GM18873 (cell line): ENCODE measurements at regions not wholly inside any gene's neighbourhood (a gene's known extent, or its start where the extent isn't known, plus 50 kb on each side); places are given as distances from the start of the nearest gene placed in this dataset.

Experiments used
- ATAC-seq: cut with Tn5 transposase; IDR thresholded peaks from one replicate; pipeline ENCODE4 v1.9.1; 2021; ENCODE audit warnings: mild to moderate bottlenecking, moderate library complexity, moderate number of reproducible peaks; ENCODE audit not compliant: unreplicated experiment, low FRiP score

DNA sequence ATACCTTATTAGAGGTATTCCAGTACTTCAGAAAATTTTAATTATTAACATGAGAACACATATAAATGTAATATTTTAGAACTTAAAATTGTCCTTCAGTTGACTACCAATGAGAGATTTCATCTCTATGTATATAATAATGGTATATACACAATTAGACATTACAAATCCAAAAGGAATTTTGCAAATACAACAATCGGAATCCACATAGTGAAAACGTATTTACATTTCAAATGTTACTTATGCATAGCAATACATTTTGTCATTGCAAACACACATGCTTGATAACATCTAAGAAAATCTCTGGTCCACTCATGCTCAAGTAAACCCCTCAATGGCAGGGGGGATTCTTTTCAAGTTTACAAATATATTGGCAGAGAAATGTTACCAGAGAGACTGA is 2345.2 kb downstream of the PCDH9 start:
- ATAC-seq, result no peak

DNA sequence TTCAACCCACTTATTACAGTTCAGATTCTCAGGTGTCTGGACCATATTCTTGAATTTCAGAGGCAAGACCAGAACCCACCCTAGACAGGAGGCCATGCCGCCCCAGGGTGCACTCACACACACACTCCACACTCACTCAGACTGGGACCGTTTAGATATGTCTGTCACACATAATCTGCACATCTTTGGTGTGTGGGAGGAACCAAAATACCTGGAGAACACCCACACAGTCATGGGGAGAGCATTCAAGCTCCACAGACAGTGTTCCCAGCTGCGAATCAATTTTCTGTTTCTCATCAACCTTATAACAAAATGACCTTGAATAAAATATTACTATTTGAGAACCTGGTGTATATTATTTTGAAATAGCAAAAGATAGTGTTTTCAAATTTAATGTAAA is 2353.0 kb downstream of the PCDH9 start:
- no peak for ATAC-seq

DNA sequence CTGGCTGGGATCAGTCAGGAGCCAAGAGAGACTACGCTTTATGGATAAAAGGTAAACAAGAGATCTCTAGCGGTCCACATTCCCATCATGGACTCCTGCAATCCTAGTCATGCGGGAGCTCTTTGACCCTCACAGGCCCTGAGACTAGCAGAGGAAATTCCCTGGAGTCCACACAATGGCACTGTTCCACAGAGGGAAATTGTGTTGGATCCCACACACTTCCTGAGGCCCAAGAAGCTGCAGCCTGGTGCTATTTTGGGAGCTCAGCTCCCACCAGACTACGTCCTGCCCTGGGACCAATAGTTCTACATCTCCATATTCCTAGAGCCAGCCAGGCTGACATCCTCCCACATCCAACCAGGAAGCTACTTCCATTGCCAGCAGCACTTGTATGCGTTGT is 2358.4 kb downstream of the PCDH9 start:
- ATAC-seq, result no peak

DNA sequence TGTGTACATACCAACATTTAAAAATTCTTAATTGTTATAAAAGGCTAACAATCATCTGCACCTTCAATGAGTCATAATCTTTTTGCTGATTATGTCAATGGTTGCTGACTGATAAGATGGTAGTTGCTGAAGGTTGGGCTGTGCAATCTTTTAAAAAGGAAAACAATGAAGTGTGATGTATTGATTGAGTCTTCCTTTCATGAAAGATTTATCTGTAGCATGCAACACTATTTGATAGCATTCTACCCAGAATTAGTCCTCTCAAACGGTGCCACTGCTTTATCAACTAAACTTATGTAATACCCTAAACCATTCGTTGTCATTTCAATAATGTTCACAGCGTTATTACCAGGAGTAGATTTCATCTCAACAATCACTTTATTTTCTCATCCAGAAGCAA is 2360.6 kb downstream of the PCDH9 start:
- ATAC-seq, result no peak

DNA sequence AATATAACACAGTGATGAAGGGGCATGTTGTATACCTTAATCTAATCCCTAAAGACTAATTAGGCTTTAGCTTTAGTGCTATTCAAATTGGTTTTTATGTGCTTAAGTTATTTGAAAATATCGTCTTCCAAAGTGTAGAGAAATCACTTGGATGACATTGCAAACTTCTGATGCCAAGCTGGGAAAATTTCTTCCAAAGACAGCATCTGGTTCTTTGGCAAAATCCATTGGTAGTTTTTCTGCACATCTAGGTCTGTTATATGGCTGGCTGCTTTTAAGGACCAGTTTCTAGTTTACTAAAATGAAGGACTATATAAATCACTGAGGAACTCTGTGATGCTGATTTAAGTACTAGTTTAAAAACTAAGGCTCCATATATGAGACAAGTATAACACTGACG is 2362.3 kb downstream of the PCDH9 start:
- ATAC-seq, result no peak

DNA sequence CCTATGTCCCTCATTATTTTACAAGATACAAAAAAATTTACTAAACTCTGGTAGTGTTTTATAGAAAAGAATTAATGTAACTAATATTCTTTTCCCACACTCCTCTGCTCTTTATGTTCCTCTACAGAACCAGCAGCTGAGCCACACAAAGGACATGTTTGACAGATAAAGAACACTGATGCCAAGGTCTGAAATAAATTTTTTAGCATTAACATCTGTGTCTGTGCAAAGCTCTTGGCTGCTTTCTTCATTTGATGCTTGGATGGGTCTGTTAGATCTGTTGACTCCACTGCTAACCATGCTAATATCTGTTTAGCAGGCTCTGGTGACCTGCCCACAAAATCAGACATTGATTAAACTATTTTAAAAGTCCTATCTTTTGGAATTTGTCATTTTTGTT is 2363.8 kb downstream of the PCDH9 start:
- ATAC-seq, result no peak

DNA sequence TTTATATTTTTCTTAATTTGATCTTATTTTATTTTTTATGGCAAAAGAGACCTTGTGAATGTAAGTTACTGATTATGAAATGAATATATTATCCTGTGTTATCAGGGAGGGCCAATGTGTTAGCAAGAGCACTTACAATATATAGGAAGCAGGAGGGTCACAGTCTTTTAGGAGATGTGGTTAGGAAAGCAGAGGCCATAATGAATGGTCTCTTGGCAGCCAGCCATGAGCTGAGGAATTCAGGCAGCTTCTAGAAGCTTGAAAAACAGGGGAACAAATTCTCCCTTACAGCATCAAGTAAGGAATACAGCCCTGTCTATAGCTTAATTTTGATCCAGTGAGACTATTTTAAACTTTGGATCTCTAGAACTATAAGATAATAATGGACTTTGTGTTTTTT is 2374.6 kb downstream of the PCDH9 start:
- no peak for ATAC-seq

DNA sequence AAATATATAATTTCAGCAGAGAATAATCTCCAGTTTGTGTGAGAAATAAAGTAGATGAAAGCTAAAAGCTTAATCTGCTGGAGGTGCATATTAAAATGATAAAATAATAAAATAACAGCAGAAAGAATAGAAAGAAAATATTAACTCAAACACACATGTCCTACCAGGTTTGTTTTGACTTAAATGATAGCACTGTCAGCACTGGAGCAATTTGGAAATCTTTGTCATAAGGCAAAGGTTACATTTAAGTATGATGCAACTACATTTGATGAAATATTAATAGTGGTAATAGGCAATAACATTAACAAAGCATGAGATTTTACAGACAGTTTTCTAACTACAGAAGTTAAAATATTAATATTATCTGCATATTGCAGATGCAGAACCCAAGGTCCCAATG is 2380.1 kb downstream of the PCDH9 start:
- ATAC-seq, result no peak

DNA sequence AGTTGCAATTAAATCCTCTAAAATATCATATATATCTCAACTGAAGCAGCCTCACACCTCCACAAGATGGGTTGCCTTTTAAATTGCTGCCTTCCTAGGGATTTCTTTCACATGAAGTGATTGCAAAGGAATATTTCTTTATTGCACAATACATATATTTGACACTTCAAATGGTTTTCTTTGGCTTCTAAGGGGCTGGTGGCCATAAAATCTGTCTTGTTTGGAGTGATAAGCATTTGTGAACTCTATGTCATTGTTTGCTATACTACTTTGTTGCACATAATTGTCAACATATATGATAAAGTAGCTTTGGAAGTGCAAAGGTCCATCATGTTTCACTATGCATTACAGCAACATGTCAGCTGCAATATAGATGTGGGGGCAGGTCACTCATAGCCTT is 2380.9 kb downstream of the PCDH9 start:
- no peak for ATAC-seq

DNA sequence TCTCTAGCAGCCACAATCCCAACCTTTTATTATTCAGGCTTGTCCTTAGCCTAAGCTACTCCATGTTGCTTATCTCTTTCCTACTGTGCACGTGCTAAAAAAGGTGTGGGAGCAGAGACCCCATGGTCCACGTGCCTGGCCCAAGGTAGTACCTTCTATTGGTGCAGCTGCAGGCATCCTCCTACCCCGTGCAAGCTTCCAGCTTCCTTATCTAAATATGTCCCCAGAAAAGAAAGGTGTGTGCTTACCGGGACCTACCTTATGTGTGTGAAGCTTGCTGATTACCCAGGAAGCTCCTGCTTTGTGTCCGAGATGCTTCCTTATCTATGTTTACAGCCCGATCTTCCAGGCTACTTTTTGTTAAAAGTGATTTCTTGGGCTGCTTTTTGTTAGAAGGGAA is 2382.4 kb downstream of the PCDH9 start:
- no peak for ATAC-seq

DNA sequence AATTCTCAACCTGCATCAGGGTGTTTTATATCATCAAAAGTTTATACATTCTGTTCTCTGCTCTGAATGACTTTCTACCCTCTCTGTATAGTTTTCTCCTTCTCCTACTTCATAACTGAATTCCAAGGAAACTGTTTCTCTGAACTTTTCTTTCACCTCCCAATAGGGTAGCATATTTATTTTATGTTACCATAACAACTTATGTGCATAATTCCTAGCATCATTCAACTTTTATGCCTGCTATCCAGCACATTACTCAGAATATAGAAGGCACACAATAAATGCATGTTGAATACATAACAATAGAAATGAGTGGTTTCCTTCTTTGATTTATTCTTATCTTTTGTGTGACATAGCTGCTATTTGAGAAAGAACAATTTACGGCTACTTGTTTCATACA is 2385.0 kb downstream of the PCDH9 start:
- no peak for ATAC-seq

DNA sequence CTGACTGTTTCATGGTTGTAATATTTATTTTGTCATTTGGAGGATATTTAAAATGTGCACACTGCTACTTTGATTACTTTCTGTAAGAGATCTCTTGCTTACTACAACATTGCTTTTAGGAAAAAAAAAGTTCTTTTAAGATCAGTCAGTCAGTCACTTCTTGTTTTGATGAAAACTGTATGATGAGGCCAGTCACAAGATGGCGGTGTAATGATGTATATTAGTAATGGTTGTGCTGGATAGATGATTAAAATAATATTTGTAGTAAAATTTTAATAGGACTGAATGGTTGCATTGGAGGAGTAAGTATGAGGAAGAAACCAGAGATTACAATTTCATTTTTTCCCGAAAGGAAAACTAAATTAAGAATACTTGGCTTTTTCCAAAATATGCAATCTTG is 2411.1 kb downstream of the PCDH9 start:
- ATAC-seq, result no peak

DNA sequence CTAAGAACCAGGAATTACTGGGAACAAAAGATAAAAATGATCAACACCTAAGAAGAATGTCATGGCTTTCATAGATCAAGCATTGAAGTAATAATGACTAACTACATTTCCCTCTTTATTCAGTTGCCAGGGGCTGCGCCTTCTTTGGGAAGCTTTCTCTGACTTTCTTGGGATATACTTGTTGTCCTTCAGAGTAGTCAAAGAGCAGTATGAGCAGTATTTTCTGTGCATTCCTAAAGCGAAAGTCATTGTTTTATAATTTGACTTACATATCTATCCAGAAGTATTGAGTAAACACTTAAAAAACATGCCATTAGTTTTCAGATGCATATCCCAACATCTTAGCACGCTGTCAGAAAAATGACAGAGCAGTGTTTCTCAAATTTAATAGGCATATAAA is 2412.4 kb downstream of the PCDH9 start:
- no peak for ATAC-seq

DNA sequence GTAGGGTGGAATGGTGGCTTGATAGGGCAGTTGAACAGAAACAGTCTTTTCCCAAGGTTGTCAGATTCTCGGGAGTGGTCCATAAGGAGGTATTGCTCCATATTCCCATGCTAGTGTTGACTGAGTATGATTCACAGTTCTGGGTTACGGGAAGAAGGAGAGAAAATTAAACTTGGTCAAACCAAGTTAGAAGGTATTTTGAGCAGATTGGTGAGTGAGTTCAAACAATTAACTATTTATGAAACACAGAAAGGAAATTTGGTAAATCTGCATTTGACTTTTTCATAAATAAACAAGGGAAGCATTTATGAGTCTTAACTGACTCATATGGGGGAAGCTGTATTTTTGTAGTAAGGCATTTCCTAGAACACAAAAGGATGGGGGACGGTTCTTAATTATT is 2419.4 kb downstream of the PCDH9 start:
- no peak for ATAC-seq

DNA sequence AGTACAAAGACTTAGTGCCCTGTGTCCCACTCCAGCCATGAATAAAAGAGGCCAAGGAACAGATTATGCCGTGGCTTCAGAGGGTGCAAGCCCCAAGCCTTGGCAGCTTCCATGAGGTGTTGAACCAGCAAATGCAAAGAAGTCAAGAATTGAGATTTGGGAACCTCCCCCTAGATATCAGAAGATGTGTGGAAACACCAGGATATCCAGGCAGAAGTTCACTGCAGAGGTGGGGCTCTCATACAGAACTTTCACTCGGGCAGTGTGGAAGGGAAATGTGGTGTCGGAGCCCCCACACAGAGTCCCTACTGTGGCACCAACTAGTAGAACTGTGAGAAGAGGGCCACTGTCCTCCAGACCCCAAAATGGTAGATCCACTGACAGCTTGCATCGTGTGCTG is 2421.4 kb downstream of the PCDH9 start:
- no peak for ATAC-seq

DNA sequence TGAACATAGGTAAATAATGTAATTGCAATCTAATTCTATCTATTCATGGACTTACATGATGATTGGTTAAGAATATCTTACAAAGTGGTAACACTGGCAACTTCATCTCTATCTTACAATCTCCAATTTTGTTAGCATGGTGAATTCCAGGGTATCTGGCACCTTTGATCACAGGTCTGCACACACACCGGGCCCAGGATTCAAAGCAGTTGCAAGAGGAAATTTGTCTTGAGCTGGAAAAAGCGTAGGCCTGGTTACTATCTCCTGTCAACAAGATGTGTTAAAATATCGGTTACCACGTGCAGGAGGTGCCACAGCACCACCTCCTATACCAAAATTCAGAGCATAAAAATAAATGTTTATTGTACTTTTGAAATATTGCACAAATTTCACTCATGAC is 2428.4 kb downstream of the PCDH9 start:
- no peak for ATAC-seq

DNA sequence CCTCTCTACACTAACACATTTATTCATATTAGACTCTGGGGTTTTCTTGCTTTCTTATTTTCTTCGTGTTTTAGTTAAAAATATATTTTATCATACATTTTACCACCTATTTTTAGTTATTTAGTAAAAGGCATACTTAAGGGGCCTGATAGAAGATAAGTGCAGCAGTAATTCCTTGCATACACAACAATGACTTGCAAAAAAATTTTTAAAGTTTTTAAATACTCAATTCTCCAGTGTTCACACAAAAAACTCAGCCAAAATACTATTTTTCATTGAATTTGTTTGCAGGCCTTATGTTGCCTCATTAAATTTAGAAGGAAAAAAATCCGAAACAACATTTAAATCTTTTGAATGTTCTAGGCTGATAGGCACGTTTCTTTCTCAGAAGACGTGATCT is 2431.7 kb downstream of the PCDH9 start:
- ATAC-seq, result no peak

DNA sequence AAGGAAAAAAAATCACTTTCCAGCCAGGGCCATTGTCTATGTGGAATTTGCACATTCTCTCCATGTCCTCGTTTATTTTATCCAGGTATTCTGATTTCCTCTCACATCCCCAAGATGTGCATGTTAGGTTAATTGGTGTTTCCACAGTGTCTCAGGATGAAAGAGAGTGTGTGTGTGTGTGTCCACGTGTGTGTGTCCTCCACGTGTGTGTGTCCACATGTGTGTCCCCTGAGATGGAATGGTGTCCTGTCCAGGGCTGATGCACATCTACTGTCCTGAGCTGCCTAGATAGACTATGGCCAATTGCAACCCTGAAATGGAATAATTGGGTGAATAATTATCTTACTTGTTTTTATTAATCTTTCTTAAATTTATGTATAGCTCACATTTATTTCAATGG is 2436.5 kb downstream of the PCDH9 start:
- ATAC-seq, result no peak

DNA sequence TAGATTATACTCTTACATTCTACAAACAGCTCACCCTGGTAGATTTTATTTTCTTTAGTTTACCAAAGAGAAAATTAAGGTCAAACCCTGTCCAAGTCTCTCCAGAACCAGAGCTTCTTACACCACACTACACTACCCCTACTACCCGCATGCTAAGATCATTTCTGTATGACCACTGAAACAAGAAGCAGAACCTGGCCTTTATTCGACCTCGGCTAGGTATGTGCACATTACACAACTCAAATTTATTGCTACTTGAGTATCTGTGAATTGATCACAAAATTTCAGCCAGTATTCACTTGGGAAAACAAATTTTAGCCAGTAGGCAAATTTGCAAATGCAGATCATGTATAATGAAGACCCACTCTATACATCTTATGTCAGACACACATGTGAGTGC is 2437.0 kb downstream of the PCDH9 start:
- ATAC-seq, result no peak

DNA sequence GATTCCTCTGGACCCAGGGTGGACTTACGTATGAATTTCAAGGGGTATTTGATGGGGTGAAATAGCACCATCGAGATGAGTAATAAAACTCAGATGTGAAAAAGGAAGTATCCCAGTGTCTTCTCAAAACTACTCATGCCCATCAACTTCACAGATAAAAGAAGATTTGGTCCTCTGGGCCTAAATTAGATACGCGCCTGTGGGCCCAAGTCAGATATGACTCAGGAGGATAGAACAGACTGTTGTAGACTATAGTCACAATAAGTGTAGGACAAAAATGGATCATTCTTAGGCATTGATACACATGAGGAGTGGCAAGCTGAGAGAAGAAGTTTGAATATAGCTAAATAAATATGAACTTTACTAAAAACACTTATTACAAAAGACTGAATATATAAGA is 2438.8 kb downstream of the PCDH9 start:
- ATAC-seq, result no peak

DNA sequence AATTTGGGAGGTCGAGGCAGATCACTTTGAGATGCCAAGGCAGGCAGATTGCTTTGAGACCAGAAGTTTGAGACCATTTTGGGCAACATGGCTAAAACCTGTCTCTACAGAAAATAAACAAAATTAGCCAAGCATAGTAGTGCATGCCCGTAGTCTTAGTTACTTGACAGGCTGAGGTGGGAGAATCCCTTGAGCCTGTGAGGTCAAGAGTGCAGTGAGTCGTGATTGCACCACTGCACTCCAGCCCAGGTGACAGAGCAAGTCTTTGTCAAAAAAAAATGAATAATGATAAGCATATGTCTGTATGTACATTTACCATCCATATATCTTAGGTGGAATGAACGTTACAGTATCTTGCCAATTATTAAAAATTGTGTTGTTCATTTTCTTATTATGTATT is 2447.7 kb downstream of the PCDH9 start:
- ATAC-seq, result no peak

DNA sequence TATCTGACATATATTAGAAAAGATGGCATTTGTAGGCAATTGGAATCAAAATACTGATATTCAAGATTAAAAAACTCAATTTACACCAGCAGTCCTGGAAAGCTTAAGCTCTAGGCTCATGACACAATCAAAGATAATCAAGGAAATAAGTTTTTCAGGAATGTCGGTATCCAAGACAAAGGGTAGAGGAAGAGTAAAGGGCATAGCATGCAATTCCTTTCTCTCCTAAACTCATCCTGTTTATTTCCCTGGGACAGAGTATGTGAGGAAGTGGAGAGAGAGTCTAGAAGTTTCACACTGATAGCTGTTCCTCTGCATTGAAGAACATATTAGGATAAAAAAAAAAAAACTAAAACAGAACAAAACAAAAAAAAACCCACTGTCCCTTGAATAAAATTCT is 2452.1 kb downstream of the PCDH9 start:
- no peak for ATAC-seq

DNA sequence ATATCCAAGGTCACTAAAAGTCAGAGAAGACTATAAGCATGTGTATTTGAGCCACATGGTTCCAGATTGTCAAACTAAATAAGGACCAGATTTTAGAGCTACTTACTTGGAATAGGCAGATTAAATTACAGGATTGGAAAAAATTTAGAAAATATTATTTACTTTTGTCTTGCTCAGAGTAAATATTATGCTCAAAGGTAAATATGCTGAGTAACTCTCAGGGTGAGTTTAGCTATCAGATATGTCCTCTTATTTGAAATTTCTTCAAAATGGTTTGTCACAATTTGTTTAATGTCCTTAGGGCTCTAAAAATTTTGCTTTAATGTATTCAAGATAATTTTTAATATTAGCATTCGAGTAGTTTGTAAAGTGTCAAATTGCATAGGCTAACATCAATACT is 2455.2 kb downstream of the PCDH9 start:
- no peak for ATAC-seq

DNA sequence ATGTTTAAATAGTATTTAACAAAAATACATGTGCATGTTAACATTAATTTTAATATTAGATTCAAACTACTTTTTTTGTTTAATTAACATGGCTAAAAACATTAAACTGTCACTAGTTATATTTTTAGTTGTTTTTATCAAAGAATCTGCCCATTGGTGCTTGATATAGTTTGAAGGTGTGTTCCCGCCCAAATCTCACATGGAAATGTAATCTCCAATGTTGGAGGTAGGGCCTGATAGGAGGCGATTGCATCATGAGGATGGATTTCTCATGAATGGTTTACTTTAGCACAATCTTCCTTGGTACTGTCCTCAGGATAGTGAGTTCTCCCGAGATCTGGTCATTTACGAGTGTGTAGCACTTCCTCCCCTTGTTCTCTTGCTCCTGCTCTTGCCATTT is 2459.4 kb downstream of the PCDH9 start:
- no peak for ATAC-seq
